Transverse colon (tissue), 4 donors: ENCODE measurements at regions not wholly inside any gene's neighbourhood (a gene's known extent, or its start where the extent isn't known, plus 50 kb on each side); places are given as distances from the start of the nearest gene placed in this dataset.

Experiments used
- DNase-seq: peaks from one replicate; pipeline ENCODE4 v3.0.0-alpha.2; 2019
- H3K27ac ChIP-seq, 4 donors: fragments of 200-600 bp; sonication (generic); 2 replicates each; pipeline ENCODE4 v1.5.1; 2016 to 2018; ENCODE audit warnings: inconsistent platforms in 4 of 4
- H3K27me3 ChIP-seq: fragments of 200-600 bp; sonication (generic); 2 replicates; pipeline ENCODE4 v1.5.1; 2017; ENCODE audit warnings: inconsistent platforms
- H3K36me3 ChIP-seq, 4 donors: fragments of 200-600 bp; sonication (generic); 2 replicates each; pipeline ENCODE4 v1.5.1; 2017 to 2019; ENCODE audit warnings: inconsistent platforms in 4 of 4
- H3K4me1 ChIP-seq, 4 donors: fragments of 200-600 bp; sonication (generic); 2 replicates each; pipeline ENCODE4 v1.5.1; 2017 to 2020; ENCODE audit warnings: inconsistent platforms in 4 of 4
- H3K4me3 ChIP-seq, 4 donors: fragments of 200-600 bp; sonication (generic); 1 replicate in 1 of 4; 2 replicates in 3 of 4; pipeline versions ENCODE4 v1.5.1 to v1.6.1; 2017 to 2019; ENCODE audit warnings: inconsistent platforms in 4 of 4
- H3K9me3 ChIP-seq, 2 donors: fragments of 200-600 bp; sonication (generic); 2 replicates each; pipeline ENCODE4 v1.5.1; 2017 to 2019; ENCODE audit warnings: inconsistent platforms in 2 of 2
- EP300 ChIP-seq: sonication (generic); formaldehyde crosslinking; IDR thresholded peaks from one replicate; pipeline ENCODE4 v1.6.1; 2017; ENCODE audit warnings: antibody characterized with exemption, low read depth
- POLR2A ChIP-seq: fragments of 450-650 bp; IDR thresholded peaks from one replicate; pipeline ENCODE4 v1.6.1; 2016; ENCODE audit warnings: antibody characterized with exemption, mild to moderate bottlenecking, moderate library complexity
- POLR2AphosphoS5 ChIP-seq, 3 donors: sonication (generic); formaldehyde crosslinking; IDR thresholded peaks; one replicate each; pipeline ENCODE4 v1.6.1; 2016; ENCODE audit warnings: antibody characterized with exemption in 3 of 3
- WGBS, 2 donors: methylation state at CpG; one replicate each; pipeline ENCODE4 v1.1.5; 2018; ENCODE audit warnings: low coverage in 1 of 2; 5-methylcytosine and 5-hydroxymethylcytosine counted together
- in situ Hi-C, 4 donors: fragments of 200-750 bp; cut with MboI; loops; one replicate each; pipeline versions ENCODE4 v1.15.0 to v1.15.1; 2017; ENCODE audit warnings: low sequenced_read_pairs in 3 of 4, low pct_ligation_motif_present in 1 of 4, low pct_unique_long_range_greater_than_20kb in 1 of 4
- intact Hi-C: fragments of 100-400 bp; cut with DNase I; formaldehyde crosslinking; loops from one replicate; pipeline ENCODE4 v1.15.1; 2023; ENCODE audit warnings: low total_unique reads
- TF ChIP-seq, protein P1 (sequence below), 5 experiments: fragments of 200-600 bp in 3 of 5; fragments of 450-650 bp in 2 of 5; sonication (generic) in 3 of 5; IDR thresholded peaks; 1 replicate in 2 of 5; 2 replicates in 3 of 5; pipeline ENCODE4 v1.5.1; 2016 to 2017; ENCODE audit warnings: antibody characterized with exemption in 5 of 5, inconsistent platforms in 3 of 5, mild to moderate bottlenecking in 2 of 5, moderate library complexity in 1 of 5

- TF ChIP-seq POLR2AphosphoS5 (IDR thresholded peaks at IDR 0.05): no peak
- TF ChIP-seq, protein P1, sequence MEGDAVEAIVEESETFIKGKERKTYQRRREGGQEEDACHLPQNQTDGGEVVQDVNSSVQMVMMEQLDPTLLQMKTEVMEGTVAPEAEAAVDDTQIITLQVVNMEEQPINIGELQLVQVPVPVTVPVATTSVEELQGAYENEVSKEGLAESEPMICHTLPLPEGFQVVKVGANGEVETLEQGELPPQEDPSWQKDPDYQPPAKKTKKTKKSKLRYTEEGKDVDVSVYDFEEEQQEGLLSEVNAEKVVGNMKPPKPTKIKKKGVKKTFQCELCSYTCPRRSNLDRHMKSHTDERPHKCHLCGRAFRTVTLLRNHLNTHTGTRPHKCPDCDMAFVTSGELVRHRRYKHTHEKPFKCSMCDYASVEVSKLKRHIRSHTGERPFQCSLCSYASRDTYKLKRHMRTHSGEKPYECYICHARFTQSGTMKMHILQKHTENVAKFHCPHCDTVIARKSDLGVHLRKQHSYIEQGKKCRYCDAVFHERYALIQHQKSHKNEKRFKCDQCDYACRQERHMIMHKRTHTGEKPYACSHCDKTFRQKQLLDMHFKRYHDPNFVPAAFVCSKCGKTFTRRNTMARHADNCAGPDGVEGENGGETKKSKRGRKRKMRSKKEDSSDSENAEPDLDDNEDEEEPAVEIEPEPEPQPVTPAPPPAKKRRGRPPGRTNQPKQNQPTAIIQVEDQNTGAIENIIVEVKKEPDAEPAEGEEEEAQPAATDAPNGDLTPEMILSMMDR (IDR thresholded peaks at IDR 0.05): no peak
- TF ChIP-seq EP300: no peak
- TF ChIP-seq POLR2A: no peak
- WGBS, 2 donors: 47 to 61% methylated on average over 3 to 36 of the region's 36 CpGs
- peaks cover 26% of the 10 kb centered on the region for H3K27me3 ChIP-seq
- no peak for DNase-seq
- no peaks in the 10 kb centered on the region for H3K36me3 ChIP-seq
- intact Hi-C loops: no loop called here
- H3K27ac ChIP-seq: no peak overlapping the region
- H3K9me3 ChIP-seq: no peaks in the 10 kb centered on the region
- in situ Hi-C loops: no loop called here
- no peaks in the 10 kb centered on the region for H3K4me1 ChIP-seq
- H3K4me3 ChIP-seq: peak overlapping the region in 1 of 4 donors; percentile 23
Measured at GRCh38 chr7:32318300-32319011, 171.7 kb downstream of the LSM5 start.

DNA sequence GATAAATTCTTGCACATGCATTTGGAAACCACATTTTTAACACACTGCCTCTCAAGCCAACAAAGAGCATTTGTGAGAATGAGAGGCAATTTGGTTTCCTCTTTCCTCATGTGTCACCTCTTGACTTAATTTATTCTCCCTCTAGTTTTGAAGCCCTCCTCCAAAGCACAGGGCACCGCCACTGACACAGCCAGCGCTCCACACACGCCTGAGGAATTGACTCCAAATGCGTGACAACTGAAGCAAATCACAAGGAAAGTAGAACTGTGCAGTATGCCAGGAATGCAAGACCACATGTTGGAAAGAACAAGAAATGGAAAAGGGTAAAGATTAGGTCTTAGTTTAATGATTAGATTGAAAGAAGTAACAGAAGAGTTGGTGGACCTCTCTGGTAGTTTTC is 173.3 kb downstream of the LSM5 start:
- H3K27ac ChIP-seq: no peak overlapping the region
- TF ChIP-seq EP300: no peak
- TF ChIP-seq, protein P1 (IDR thresholded peaks at IDR 0.05): no peak
- TF ChIP-seq POLR2A: no peak
- no peak for TF ChIP-seq POLR2AphosphoS5 (IDR thresholded peaks at IDR 0.05)
- intact Hi-C loops: no loop called here
- H3K4me3 ChIP-seq: no peak overlapping the region
- in situ Hi-C loops: no loop called here
- H3K9me3 ChIP-seq: no peaks in the 10 kb centered on the region
- H3K36me3 ChIP-seq: no peaks in the 10 kb centered on the region
- no peaks in the 10 kb centered on the region for H3K4me1 ChIP-seq
- no peak for DNase-seq
- WGBS, 2 donors: 53 to 56% methylated on average over 4 of the region's 4 CpGs
- H3K27me3 ChIP-seq: peaks cover 26% of the 10 kb centered on the region

- Histone ChIP-seq H3K27me3 (peaks cover 23% of the 10 kb centered on the region), H3K36me3 (no peaks in the 10 kb centered on the region), H3K27ac (no peak overlapping the region), H3K4me3 (no peak overlapping the region), H3K4me1 (no peaks in the 10 kb centered on the region), H3K9me3 (no peaks in the 10 kb centered on the region)
- 56 to 76% methylated on average over 2 of the region's 2 CpGs for WGBS, 2 donors
- in situ Hi-C loops (no loop called here), intact Hi-C loops (no loop called here)
- no peak for DNase-seq
- no peak for TF ChIP-seq POLR2A
- TF ChIP-seq POLR2AphosphoS5 (IDR thresholded peaks at IDR 0.05): no peak
- TF ChIP-seq, protein P1 (IDR thresholded peaks at IDR 0.05): no peak
- no peak for TF ChIP-seq EP300
Measured at GRCh38 chr7:32314761-32315160, 175.4 kb downstream of the LSM5 start.

DNA sequence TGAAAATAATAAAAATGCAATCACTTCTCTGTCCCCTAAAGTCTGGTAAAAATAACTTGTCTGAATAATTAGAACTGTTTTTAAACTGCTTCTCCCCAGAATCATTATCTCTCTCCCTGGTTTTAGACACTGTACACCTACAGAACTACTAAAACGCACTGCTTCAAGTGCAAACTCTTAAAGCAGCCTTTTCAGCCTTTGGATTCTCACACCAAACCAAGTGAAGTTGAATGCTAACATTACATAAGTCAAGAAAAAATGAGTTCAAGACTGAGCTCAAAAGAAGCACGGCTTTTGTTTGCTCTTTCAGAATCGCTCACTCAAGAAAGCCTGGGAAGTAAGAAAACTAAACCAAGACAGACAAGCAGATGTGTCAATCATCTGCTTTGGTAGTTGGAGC is 188.8 kb downstream of the LSM5 start:
- in situ Hi-C loops: no loop called here
- intact Hi-C loops: no loop called here
- no peak for DNase-seq
- peaks cover 0 to 10% (median 6%) of the 10 kb centered on the region in 4 donors for H3K4me1 ChIP-seq
- H3K9me3 ChIP-seq: no peaks in the 10 kb centered on the region
- H3K4me3 ChIP-seq: no peak overlapping the region
- H3K27ac ChIP-seq: no peak overlapping the region
- H3K36me3 ChIP-seq: no peaks in the 10 kb centered on the region
- TF ChIP-seq EP300 (no peak), POLR2AphosphoS5 (IDR thresholded peaks at IDR 0.05) (no peak), POLR2A (no peak)
- TF ChIP-seq, protein P1 (IDR thresholded peaks at IDR 0.05): no peak
- 46 to 55% methylated on average over 3 of the region's 3 CpGs for WGBS, 2 donors
- peaks cover 54% of the 10 kb centered on the region for H3K27me3 ChIP-seq
